Stimulated activated naive CD8-positive, alpha-beta T cell treated with anti-CD3 and anti-CD28 coated beads, Interleukin-15, amount 100 ng/mL, for 72 hours (primary cell): ENCODE measurements at regions not wholly inside any gene's neighbourhood (a gene's known extent, or its start where the extent isn't known, plus 50 kb on each side); places are given as distances from the start of the nearest gene placed in this dataset.
"Not testable (repeated sequence)": the region's sequence is repeated elsewhere in the genome, so short reads cannot be mapped to it uniquely, and the experiment has no call there.

Experiments
- ATAC-seq: fragments of 150-1000 bp; cut with Tn5 transposase; 2 replicates; pipeline ENCODE4 v1.10.0; 2021; ENCODE audit warnings: mild to moderate bottlenecking, moderate library complexity
- DNase-seq, 2 donors: peaks; one replicate each; pipeline ENCODE4 v3.0.0; 2021 to 2022
- H3K27ac Mint-ChIP-seq, 2 donors: one replicate each; pipeline ENCODE4 v1.8.0; 2022; ENCODE audit warnings: mild to moderate bottlenecking in 2 of 2, mixed read lengths in 2 of 2, moderate library complexity in 2 of 2
- H3K27me3 Mint-ChIP-seq: one replicate; pipeline ENCODE4 v1.8.0; 2022; ENCODE audit warnings: mixed read lengths
- H3K4me1 Mint-ChIP-seq: one replicate; pipeline ENCODE4 v1.8.0; 2022; ENCODE audit warnings: mild to moderate bottlenecking, mixed read lengths
- H3K4me3 Mint-ChIP-seq, 2 donors: one replicate each; pipeline ENCODE4 v1.8.0; 2022; ENCODE audit warnings: mild to moderate bottlenecking in 2 of 2, mixed read lengths in 2 of 2, moderate library complexity in 1 of 2
- H3K9me3 Mint-ChIP-seq, 2 donors: one replicate each; pipeline ENCODE4 v1.8.0; 2022; ENCODE audit warnings: mixed read lengths in 2 of 2

DNA sequence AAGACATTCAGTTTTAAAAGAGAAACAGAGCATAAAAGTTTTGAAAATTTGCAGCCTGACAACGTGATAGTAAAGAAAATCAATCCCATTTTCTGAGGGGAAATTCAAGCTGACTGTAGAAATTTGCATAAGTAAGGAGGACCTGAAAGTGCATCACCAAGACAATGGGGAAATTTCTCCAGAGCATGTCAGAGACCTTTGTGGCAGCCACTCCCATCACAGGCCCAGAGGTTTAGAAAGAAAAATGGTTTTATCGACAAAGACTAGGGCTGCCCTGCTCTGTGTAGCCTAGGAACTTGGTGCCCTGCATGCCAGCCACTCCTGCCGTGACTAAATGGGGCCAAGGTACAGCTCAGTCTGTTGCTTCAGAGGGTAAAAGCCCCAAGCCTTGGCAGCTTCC, 1640.2 kb upstream of the PRMT6 start:
- Mint-ChIP-seq H3K9me3 (peaks cover 22 to 27% of the 10 kb centered on the region in 2 donors), H3K27ac (no peak overlapping the region), H3K4me1 (no peaks in the 10 kb centered on the region), H3K27me3 (no peaks in the 10 kb centered on the region), H3K4me3 (no peak overlapping the region)
- DNase-seq, result no peak
- ATAC-seq, result no peak

- ATAC-seq (no peak), DNase-seq (no peak)
- H3K27ac Mint-ChIP-seq, result no peak overlapping the region
- peaks cover 16 to 20% of the 10 kb centered on the region in 2 donors for H3K9me3 Mint-ChIP-seq
- no peak overlapping the region for H3K4me3 Mint-ChIP-seq
- no peaks in the 10 kb centered on the region for H3K4me1 Mint-ChIP-seq
- H3K27me3 Mint-ChIP-seq, result no peaks in the 10 kb centered on the region
Measured at GRCh38 chr1:105419030-105419429, 1637.4 kb upstream of the PRMT6 start.

DNA sequence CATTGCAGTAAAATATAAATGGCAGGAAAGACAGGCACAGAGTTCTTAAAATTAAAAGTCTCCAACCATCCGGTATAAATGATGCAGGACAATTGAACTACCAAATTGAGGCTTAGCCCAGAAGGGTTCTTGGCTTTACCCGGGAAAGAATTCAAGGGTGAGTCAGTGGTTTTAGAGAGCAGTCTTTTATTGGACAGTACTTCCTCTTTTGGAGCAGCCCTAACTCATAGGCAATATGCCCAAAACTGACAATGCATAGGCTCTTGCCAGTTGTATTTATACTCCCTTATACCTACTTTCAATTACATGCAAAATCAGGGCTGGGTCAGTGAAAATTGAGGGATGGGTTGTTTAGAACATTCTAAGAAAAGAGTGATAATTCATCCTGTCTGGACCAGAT, 1628.9 kb upstream of the PRMT6 start:
- Mint-ChIP-seq H3K27ac (no peak overlapping the region), H3K4me3 (no peak overlapping the region), H3K27me3 (no peaks in the 10 kb centered on the region), H3K4me1 (no peaks in the 10 kb centered on the region), H3K9me3 (peaks cover 0 to 6% of the 10 kb centered on the region in 2 donors)
- DNase-seq (no peak), ATAC-seq (no peak)

DNA sequence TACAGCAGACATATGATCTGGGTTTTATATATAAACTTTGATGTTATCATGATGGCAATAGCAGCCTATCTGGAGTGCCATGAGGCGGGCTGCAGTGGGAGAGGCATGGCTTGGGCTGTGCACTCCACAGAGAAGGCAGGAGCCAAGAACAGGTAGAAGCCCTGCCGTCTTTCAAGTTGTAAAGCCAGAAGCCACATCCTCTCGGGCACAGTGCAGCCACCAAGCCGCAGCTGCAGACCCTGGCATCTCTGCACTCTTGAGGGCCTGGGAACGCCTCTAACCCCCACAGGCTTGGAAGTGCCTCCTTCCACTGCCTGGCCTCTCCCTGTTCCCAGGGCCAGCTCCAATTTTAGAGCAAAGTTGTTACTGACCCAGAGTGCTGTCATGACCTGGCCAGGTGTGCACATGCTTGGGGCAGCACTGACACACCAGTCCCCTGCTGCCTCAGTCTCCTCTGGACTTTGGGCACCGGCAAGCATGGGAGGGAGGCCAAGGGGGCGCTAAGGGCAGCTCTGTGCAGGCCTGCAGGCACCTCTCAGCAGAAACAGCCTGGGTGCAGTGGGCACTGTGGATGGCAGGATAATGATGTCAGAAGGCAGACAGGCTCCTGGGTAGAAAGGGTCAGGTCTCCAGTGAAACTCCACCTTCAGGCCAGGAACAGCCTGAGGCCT, 1619.8 kb upstream of the PRMT6 start:
- ATAC-seq (no peak), DNase-seq (no peak)
- peaks cover 12 to 32% of the 10 kb centered on the region in 2 donors for H3K9me3 Mint-ChIP-seq
- no peak overlapping the region for H3K27ac Mint-ChIP-seq
- H3K4me1 Mint-ChIP-seq, result no peaks in the 10 kb centered on the region
- H3K4me3 Mint-ChIP-seq, result no peak overlapping the region
- no peaks in the 10 kb centered on the region for H3K27me3 Mint-ChIP-seq

DNA sequence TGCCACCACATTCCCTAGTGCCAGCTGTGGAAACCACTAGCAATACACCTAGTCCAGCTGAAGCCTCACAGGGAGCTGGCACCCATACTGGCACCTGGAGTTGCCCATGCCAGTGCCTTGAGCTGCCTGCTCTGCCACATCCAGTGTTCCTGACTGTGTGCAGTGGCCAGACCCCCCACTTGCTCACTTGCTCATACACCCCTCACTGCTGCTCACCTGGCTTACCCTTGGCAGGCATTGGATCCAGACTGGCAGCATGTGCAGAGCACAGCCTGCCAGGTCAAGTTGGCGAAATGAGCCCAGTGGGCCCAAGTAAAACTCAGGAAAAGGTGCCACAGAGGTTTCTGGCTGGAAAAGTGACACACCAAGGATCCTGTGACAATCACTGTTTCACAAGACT, 1618.6 kb upstream of the PRMT6 start:
- Mint-ChIP-seq H3K4me1 (no peaks in the 10 kb centered on the region), H3K27me3 (no peaks in the 10 kb centered on the region), H3K9me3 (peaks cover 13 to 32% of the 10 kb centered on the region in 2 donors), H3K27ac (no peak overlapping the region), H3K4me3 (no peak overlapping the region)
- ATAC-seq, result no peak
- no peak for DNase-seq

GRCh38 chr1:105442901-105443300, 1613.6 kb upstream of the PRMT6 start:
- H3K27ac Mint-ChIP-seq, result no peak overlapping the region
- no peaks in the 10 kb centered on the region for H3K27me3 Mint-ChIP-seq
- no peaks in the 10 kb centered on the region for H3K4me1 Mint-ChIP-seq
- peaks cover 30 to 34% of the 10 kb centered on the region in 2 donors for H3K9me3 Mint-ChIP-seq
- ATAC-seq (no peak), DNase-seq (no peak)
- H3K4me3 Mint-ChIP-seq, result no peak overlapping the region

- H3K9me3 Mint-ChIP-seq, result peaks cover 0 to 6% of the 10 kb centered on the region in 2 donors
- no peak overlapping the region for H3K4me3 Mint-ChIP-seq
- no peaks in the 10 kb centered on the region for H3K27me3 Mint-ChIP-seq
- H3K4me1 Mint-ChIP-seq, result no peaks in the 10 kb centered on the region
- ATAC-seq (no peak), DNase-seq (no peak)
- H3K27ac Mint-ChIP-seq, result no peak overlapping the region
Measured at GRCh38 chr1:105459759-105460158, 1596.7 kb upstream of the PRMT6 start.

GRCh38 chr1:105462308-105462707, 1594.2 kb upstream of the PRMT6 start:
- ATAC-seq (no peak), DNase-seq (no peak)
- H3K4me3 Mint-ChIP-seq, result no peak overlapping the region
- no peaks in the 10 kb centered on the region for H3K4me1 Mint-ChIP-seq
- H3K9me3 Mint-ChIP-seq, result peaks cover 0 to 10% of the 10 kb centered on the region in 2 donors
- no peaks in the 10 kb centered on the region for H3K27me3 Mint-ChIP-seq
- H3K27ac Mint-ChIP-seq, result no peak overlapping the region

DNA sequence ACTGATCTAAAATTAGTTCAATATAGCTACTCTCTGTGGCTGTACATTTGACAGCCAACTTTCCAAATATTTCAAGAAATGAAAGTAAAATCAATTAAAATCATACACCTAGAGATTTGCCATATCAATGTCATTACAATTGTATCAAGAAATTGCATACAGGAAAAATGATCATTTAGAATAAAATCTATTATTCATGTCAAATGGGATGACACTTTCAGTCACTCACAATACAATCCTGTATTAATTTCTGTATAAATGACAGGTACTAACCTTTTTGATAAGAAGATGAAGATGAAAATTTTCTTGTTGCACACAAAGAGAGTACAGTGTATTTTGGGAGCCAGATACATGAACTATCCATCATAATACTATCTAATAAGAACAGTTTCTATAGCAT, 1588.9 kb upstream of the PRMT6 start:
- peaks cover 9 to 15% of the 10 kb centered on the region in 2 donors for H3K9me3 Mint-ChIP-seq
- H3K4me1 Mint-ChIP-seq, result no peaks in the 10 kb centered on the region
- ATAC-seq, result no peak
- DNase-seq, result no peak
- no peak overlapping the region for H3K27ac Mint-ChIP-seq
- no peaks in the 10 kb centered on the region for H3K27me3 Mint-ChIP-seq
- H3K4me3 Mint-ChIP-seq, result no peak overlapping the region

DNA sequence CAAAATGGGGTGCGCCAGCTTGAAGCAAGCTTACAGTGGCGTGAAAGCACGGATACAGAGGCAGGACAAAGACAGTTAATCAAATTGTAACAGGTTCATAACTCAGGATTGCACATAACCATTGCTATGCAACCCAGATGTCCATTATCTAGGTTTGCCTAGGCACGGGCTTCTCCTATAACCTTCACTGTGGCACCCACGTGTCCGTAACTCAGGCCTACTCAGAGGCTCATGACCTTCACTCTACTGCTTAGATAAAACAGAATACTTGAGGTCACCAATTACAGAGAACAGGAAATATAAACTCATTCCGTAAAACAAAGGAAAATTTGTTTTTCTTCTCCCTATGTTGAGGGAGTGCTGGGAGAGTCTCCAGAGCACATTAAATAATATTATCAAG, 1585.9 kb upstream of the PRMT6 start:
- DNase-seq, H3K27ac Mint-ChIP-seq, H3K27me3 Mint-ChIP-seq, H3K4me1 Mint-ChIP-seq, ATAC-seq, H3K4me3 Mint-ChIP-seq: not testable (repeated sequence)
- H3K9me3 Mint-ChIP-seq, result peaks cover 9 to 13% of the 10 kb centered on the region in 2 donors

- H3K27me3 Mint-ChIP-seq, result no peaks in the 10 kb centered on the region
- H3K9me3 Mint-ChIP-seq, result peaks cover 8 to 10% of the 10 kb centered on the region in 2 donors
- no peak overlapping the region for H3K27ac Mint-ChIP-seq
- no peak overlapping the region for H3K4me3 Mint-ChIP-seq
- DNase-seq, result no peak
- ATAC-seq, result no peak
- H3K4me1 Mint-ChIP-seq, result no peaks in the 10 kb centered on the region
Measured at GRCh38 chr1:105483436-105483835, 1573.0 kb upstream of the PRMT6 start.

- ATAC-seq (no peak), DNase-seq (no peak)
Measured at GRCh38 chr1:105485207-105485606, 1571.3 kb upstream of the PRMT6 start.

GRCh38 chr1:105492921-105493320, 1563.6 kb upstream of the PRMT6 start:
- Mint-ChIP-seq H3K4me3 (no peak overlapping the region), H3K4me1 (no peaks in the 10 kb centered on the region), H3K27ac (no peak overlapping the region), H3K9me3 (peaks cover 0 to 8% of the 10 kb centered on the region in 2 donors), H3K27me3 (no peaks in the 10 kb centered on the region)
- DNase-seq (no peak), ATAC-seq (no peak)

More at GRCh38 chr1:105485207-105485606, 1571.3 kb upstream of the PRMT6 start:
- H3K27ac Mint-ChIP-seq, result no peak overlapping the region
- H3K9me3 Mint-ChIP-seq, result peaks cover 8 to 10% of the 10 kb centered on the region in 2 donors
- no peaks in the 10 kb centered on the region for H3K27me3 Mint-ChIP-seq
- no peaks in the 10 kb centered on the region for H3K4me1 Mint-ChIP-seq
- H3K4me3 Mint-ChIP-seq, result no peak overlapping the region

- H3K27me3 Mint-ChIP-seq, result no peaks in the 10 kb centered on the region
- peaks cover 0 to 5% of the 10 kb centered on the region in 2 donors for H3K9me3 Mint-ChIP-seq
- no peaks in the 10 kb centered on the region for H3K4me1 Mint-ChIP-seq
- DNase-seq, result no peak
- H3K27ac Mint-ChIP-seq, result no peak overlapping the region
- no peak overlapping the region for H3K4me3 Mint-ChIP-seq
- no peak for ATAC-seq
Measured at GRCh38 chr1:105516068-105516467, 1540.4 kb upstream of the PRMT6 start.

- ATAC-seq (no peak), DNase-seq (no peak)
- Mint-ChIP-seq H3K4me3 (no peak overlapping the region), H3K27ac (no peak overlapping the region), H3K27me3 (no peaks in the 10 kb centered on the region), H3K9me3 (peaks cover 4 to 19% of the 10 kb centered on the region in 2 donors), H3K4me1 (no peaks in the 10 kb centered on the region)
Measured at GRCh38 chr1:105533996-105534395, 1522.5 kb upstream of the PRMT6 start.

GRCh38 chr1:105544475-105544874, 1512.0 kb upstream of the PRMT6 start:
- no peak for ATAC-seq
- Mint-ChIP-seq H3K4me3 (no peak overlapping the region), H3K27me3 (no peaks in the 10 kb centered on the region), H3K9me3 (peaks cover 8% of the 10 kb centered on the region in 2 donors), H3K4me1 (no peaks in the 10 kb centered on the region), H3K27ac (no peak overlapping the region)
- no peak for DNase-seq

DNA sequence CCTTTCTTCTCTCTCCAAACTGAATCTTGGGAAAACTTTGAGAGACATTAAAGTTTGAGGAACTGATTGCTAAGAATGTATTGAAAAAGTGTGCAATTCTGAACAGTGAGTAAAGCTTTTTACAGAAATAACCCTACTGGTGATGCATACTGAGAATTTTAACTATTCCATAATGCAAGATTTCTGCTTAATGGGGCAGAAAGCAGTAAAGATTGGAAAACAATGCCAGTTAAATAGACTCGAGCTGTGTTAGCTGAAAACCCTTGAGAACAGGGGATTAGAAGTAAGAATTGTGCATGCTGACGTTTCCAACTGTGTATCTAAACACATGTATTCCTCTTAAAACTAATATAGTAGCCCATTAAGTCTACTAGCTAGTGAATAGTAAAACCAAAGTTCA, 1500.2 kb upstream of the PRMT6 start:
- DNase-seq (no peak), ATAC-seq (no peak)
- Mint-ChIP-seq H3K9me3 (peaks cover 7 to 16% of the 10 kb centered on the region in 2 donors), H3K4me1 (no peaks in the 10 kb centered on the region), H3K27ac (no peak overlapping the region), H3K27me3 (no peaks in the 10 kb centered on the region), H3K4me3 (no peak overlapping the region)
